ENCODE measurements at regions not wholly inside any gene's neighbourhood (a gene's known extent, or its start where the extent isn't known, plus 50 kb on each side); places are given as distances from the start of the nearest gene placed in this dataset.

GRCh38 chr13:47835470-47836228, 165.4 kb downstream of the SUCLA2 start:
- Histone ChIP-seq H3K4me3 (no peak overlapping the region), H3K27ac (no peak overlapping the region), H3K36me3 (replicated peaks in 1 of 2) (no peaks in the 10 kb centered on the region), H3K4me1 (replicated peaks in 1 of 2) (no peaks in the 10 kb centered on the region), H3K27me3 (no peaks in the 10 kb centered on the region), H3K9me3 (replicated peaks in 1 of 3) (no peaks in the 10 kb centered on the region)
- DNase-seq, result no peak
- no peak for TF ChIP-seq CTCF (IDR thresholded peaks at IDR 0.05)
- TF ChIP-seq POLR2A (IDR thresholded peaks at IDR 0.05), result no peak
- intact Hi-C loops (cut with DNase I), result no loop called here
- 82 to 87% (median 84%) methylated on average over 8 of the region's 8 CpGs for WGBS, 4 donors

- no peak for DNase-seq
- TF ChIP-seq CTCF (IDR thresholded peaks at IDR 0.05) (no peak), POLR2A (IDR thresholded peaks at IDR 0.05) (no peak)
- Histone ChIP-seq H3K27me3 (no peaks in the 10 kb centered on the region), H3K36me3 (replicated peaks in 1 of 2) (no peaks in the 10 kb centered on the region), H3K27ac (no peak overlapping the region), H3K4me3 (no peak overlapping the region), H3K4me1 (replicated peaks in 1 of 2) (no peaks in the 10 kb centered on the region), H3K9me3 (replicated peaks in 1 of 3) (no peaks in the 10 kb centered on the region)
- WGBS, 4 donors, result 21 to 45% (median 32%) methylated on average over 1 of the region's 1 CpG
- intact Hi-C loops (cut with DNase I), result no loop called here
These were observed 168.6 kb downstream of the SUCLA2 start for GRCh38 chr13:47832458-47832972.

GRCh38 chr13:47831265-47831664, 169.8 kb downstream of the SUCLA2 start:
- Histone ChIP-seq H3K4me1 (replicated peaks in 1 of 2) (no peaks in the 10 kb centered on the region), H3K9me3 (replicated peaks in 1 of 3) (no peaks in the 10 kb centered on the region), H3K27me3 (no peaks in the 10 kb centered on the region), H3K36me3 (replicated peaks in 1 of 2) (no peaks in the 10 kb centered on the region), H3K4me3 (no peak overlapping the region), H3K27ac (no peak overlapping the region)
- intact Hi-C loops (cut with DNase I), result no loop called here
- WGBS, 4 donors, result 69 to 90% (median 83%) methylated on average over 1 of the region's 1 CpG
- no peak for TF ChIP-seq CTCF (IDR thresholded peaks at IDR 0.05)
- TF ChIP-seq POLR2A (IDR thresholded peaks at IDR 0.05), result no peak
- DNase-seq, result no peak

- intact Hi-C loops (cut with DNase I), result no loop called here
- 80 to 97% (median 88%) methylated on average over 1 of the region's 1 CpG for WGBS, 4 donors
- TF ChIP-seq CTCF (IDR thresholded peaks at IDR 0.05) (no peak), POLR2A (IDR thresholded peaks at IDR 0.05) (no peak)
- no peaks in the 10 kb centered on the region for H3K27me3 ChIP-seq
- H3K4me3 ChIP-seq, result no peak overlapping the region
- DNase-seq, result no peak
- H3K36me3 ChIP-seq (replicated peaks in 1 of 2), result no peaks in the 10 kb centered on the region
- no peak overlapping the region for H3K27ac ChIP-seq
- no peaks in the 10 kb centered on the region for H3K9me3 ChIP-seq (replicated peaks in 1 of 3)
- no peaks in the 10 kb centered on the region for H3K4me1 ChIP-seq (replicated peaks in 1 of 2)
These were observed 171.4 kb downstream of the SUCLA2 start for GRCh38 chr13:47829690-47830089.

Data from adrenal gland (tissue), 9 donors.